Ovary (tissue), 3 donors: ENCODE measurements at regions not wholly inside any gene's neighbourhood (a gene's known extent, or its start where the extent isn't known, plus 50 kb on each side); places are given as distances from the start of the nearest gene placed in this dataset.

ENCODE experiments used
- CTCF ChIP-seq, 3 donors: fragments of 450-650 bp in 2 of 3; fragments of 200-600 bp in 1 of 3; IDR thresholded peaks; one replicate each; pipeline versions ENCODE4 v1.5.1 to v1.8.0; 2016 to 2022; ENCODE audit warnings: antibody characterized with exemption in 3 of 3, mild to moderate bottlenecking in 1 of 3
- POLR2A ChIP-seq: fragments of 450-650 bp; IDR thresholded peaks from one replicate; pipeline ENCODE4 v1.6.1; 2017; ENCODE audit warnings: antibody characterized with exemption, mild to moderate bottlenecking, moderate library complexity
- donor health status: DM: no; HTN: no; CAD: no.

DNA sequence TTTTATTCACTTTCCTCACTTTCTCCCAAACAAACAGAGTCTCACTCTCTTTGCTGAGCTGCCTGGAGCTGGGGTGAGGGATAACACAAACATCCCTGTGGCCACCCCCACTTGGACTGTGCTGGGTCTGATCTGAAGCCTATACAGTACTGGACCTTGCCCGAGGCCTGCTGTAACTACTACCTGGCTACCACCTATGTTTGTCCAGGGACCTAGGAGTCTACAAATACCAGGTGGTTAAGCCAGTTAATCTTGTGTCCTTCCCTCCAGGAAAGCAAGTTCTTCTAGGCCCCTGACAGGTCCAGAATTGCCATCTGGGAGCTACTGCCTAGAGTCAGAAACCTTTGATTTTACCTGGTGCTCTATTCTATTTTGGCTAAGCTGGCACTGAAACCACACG lies 87.3 kb downstream of the RTL3 start:
- TF ChIP-seq POLR2A (no peak), CTCF (IDR thresholded peaks at IDR 0.05) (no peak)
